HPDE6-E6E7 (cell line): ENCODE measurements at regions not wholly inside any gene's neighbourhood (a gene's known extent, or its start where the extent isn't known, plus 50 kb on each side); places are given as distances from the start of the nearest gene placed in this dataset.

Experiments used
- DNase-seq: peaks from one replicate; pipeline ENCODE4 v3.0.0; 2011; ENCODE audit warnings: missing footprints; ENCODE audit errors: extremely low spot score

- no peak for DNase-seq
These were observed 353.9 kb downstream of the LMO4 start for GRCh38 chr1:87682565-87682964.

- DNase-seq: no peak
These were observed 354.7 kb downstream of the LMO4 start for GRCh38 chr1:87683196-87683956.

GRCh38 chr1:87684194-87684593, 355.5 kb downstream of the LMO4 start:
- DNase-seq: peak; percentile 4

GRCh38 chr1:87684713-87685205, 356.1 kb downstream of the LMO4 start:
- DNase-seq: no peak

- DNase-seq: no peak
These were observed 356.8 kb downstream of the LMO4 start for GRCh38 chr1:87685311-87686135.

GRCh38 chr1:87686136-87686495, 357.4 kb downstream of the LMO4 start:
- DNase-seq: no peak

GRCh38 chr1:87686671-87687070, 358.0 kb downstream of the LMO4 start:
- DNase-seq: no peak

- no peak for DNase-seq
These were observed 359.5 kb downstream of the LMO4 start for GRCh38 chr1:87688136-87688535.

GRCh38 chr1:87689487-87689886, 360.8 kb downstream of the LMO4 start:
- DNase-seq: no peak

- DNase-seq: no peak
These were observed 367.8 kb downstream of the LMO4 start for GRCh38 chr1:87696483-87696882.

- no peak for DNase-seq
These were observed 373.8 kb downstream of the LMO4 start for GRCh38 chr1:87702455-87702854.

- DNase-seq: no peak
These were observed 376.6 kb downstream of the LMO4 start for GRCh38 chr1:87705233-87705632.

- no peak for DNase-seq
These were observed 377.5 kb downstream of the LMO4 start for GRCh38 chr1:87706203-87706602.

GRCh38 chr1:87706779-87707228, 378.1 kb downstream of the LMO4 start:
- no peak for DNase-seq

- no peak for DNase-seq
These were observed 378.7 kb downstream of the LMO4 start for GRCh38 chr1:87707411-87707810.

- peak; percentile 13 for DNase-seq
These were observed 383.8 kb downstream of the LMO4 start for GRCh38 chr1:87712261-87713010.

- DNase-seq: no peak
These were observed 385.6 kb downstream of the LMO4 start for GRCh38 chr1:87714278-87714677.

- DNase-seq: no peak
These were observed 386.4 kb downstream of the LMO4 start for GRCh38 chr1:87715052-87715451.

GRCh38 chr1:87715471-87715870, 386.8 kb downstream of the LMO4 start:
- DNase-seq: no peak

GRCh38 chr1:87717157-87717670, 388.5 kb downstream of the LMO4 start:
- DNase-seq: no peak

- DNase-seq: no peak
These were observed 389.7 kb downstream of the LMO4 start for GRCh38 chr1:87718241-87718950.
